Testis (tissue), 2 donors: ENCODE measurements at regions not wholly inside any gene's neighbourhood (a gene's known extent, or its start where the extent isn't known, plus 50 kb on each side); places are given as distances from the start of the nearest gene placed in this dataset.

Experiments
- POLR2A ChIP-seq: fragments of 450-650 bp; IDR thresholded peaks from one replicate; pipeline ENCODE4 v1.6.1; 2017; ENCODE audit warnings: antibody characterized with exemption, mild to moderate bottlenecking, moderate library complexity
- TF ChIP-seq, protein P1 (sequence below), 3 experiments: fragments of 450-650 bp in 2 of 3; fragments of 200-600 bp in 1 of 3; sonication (generic) in 1 of 3; IDR thresholded peaks; one replicate each; pipeline ENCODE4 v1.5.1; 2016 to 2019; ENCODE audit warnings: antibody characterized with exemption in 3 of 3, mild to moderate bottlenecking in 2 of 3, moderate library complexity in 1 of 3

DNA sequence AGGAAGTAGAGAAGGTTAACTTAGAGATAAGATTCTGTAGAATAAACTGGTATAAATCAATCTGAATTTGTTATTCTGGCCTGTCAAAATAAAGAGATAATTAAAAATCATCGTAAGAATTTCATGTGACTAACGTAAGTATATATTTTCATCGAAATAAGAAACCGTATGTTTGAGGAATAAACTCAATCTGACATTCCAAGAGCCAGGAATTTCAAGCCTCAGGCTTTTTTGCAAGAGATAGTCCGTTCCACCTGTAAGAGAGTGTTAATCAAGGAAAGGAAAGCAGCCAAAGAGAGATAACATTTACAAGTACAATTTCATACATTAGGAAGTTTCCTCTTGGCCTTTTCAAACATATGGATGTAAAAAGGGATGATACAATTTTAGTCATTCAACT, 701.5 kb downstream of the CBLN2 start:
- TF ChIP-seq, protein P1, sequence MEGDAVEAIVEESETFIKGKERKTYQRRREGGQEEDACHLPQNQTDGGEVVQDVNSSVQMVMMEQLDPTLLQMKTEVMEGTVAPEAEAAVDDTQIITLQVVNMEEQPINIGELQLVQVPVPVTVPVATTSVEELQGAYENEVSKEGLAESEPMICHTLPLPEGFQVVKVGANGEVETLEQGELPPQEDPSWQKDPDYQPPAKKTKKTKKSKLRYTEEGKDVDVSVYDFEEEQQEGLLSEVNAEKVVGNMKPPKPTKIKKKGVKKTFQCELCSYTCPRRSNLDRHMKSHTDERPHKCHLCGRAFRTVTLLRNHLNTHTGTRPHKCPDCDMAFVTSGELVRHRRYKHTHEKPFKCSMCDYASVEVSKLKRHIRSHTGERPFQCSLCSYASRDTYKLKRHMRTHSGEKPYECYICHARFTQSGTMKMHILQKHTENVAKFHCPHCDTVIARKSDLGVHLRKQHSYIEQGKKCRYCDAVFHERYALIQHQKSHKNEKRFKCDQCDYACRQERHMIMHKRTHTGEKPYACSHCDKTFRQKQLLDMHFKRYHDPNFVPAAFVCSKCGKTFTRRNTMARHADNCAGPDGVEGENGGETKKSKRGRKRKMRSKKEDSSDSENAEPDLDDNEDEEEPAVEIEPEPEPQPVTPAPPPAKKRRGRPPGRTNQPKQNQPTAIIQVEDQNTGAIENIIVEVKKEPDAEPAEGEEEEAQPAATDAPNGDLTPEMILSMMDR (IDR thresholded peaks at IDR 0.05): no peak
- no peak for TF ChIP-seq POLR2A
